ENCODE measurements at regions not wholly inside any gene's neighbourhood (a gene's known extent, or its start where the extent isn't known, plus 50 kb on each side); places are given as distances from the start of the nearest gene placed in this dataset.

DNA sequence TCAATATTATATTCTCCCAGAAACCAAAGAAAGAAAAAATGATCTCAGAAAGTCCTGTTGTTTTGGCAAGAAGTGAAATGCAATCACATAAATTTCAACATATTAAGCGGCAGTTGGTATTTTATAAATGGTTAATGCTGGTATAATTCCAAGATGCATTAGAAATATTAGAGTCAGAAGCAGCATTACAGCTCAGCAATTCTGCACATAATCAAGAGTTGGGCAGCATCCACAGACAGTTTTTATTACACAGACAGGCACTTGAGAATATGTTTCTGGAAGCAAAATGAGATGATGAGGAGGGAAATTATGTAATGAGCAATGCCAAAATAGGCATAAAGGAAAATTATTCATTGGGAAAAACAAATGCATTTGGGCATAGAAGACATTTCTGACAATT lies 148.1 kb downstream of the KCNJ2 start:
- TF ChIP-seq TEAD4 (IDR thresholded peaks at IDR 0.05) (no peak), EP300 (IDR thresholded peaks at IDR 0.05; ENCODE audit: borderline replicate concordance) (no peak), ZBTB7A (IDR thresholded peaks at IDR 0.05; ENCODE audit: low read depth) (no peak), FOXM1 (IDR thresholded peaks at IDR 0.05; ENCODE audit: borderline replicate concordance, low read depth) (no peak), YY1 (IDR thresholded peaks at IDR 0.05; ENCODE audit: low read depth) (no peak), EGR1 (IDR thresholded peaks at IDR 0.05) (no peak)
